ENCODE measurements at regions not wholly inside any gene's neighbourhood (a gene's known extent, or its start where the extent isn't known, plus 50 kb on each side); places are given as distances from the start of the nearest gene placed in this dataset.
"Not testable (repeated sequence)": the region's sequence is repeated elsewhere in the genome, so short reads cannot be mapped to it uniquely, and the experiment has no call there.

GRCh38 chr9:103183701-103184171, 188.6 kb downstream of the CYLC2 start:
- Histone ChIP-seq H3K27ac (no peak overlapping the region), H3K36me3 (replicated peaks) (no peaks in the 10 kb centered on the region), H3K27me3 (replicated peaks) (no peaks in the 10 kb centered on the region), H3K4me3 (ENCODE audit: low read depth, low read length) (no peak overlapping the region)
- in situ Hi-C loops (cut with HindIII; ENCODE audit: low pct_ligation_motif_present, low sequenced_read_pairs) = no loop called here
- no peak for DNase-seq
- no peak for TF ChIP-seq CTCF (IDR thresholded peaks at IDR 0.05; ENCODE audit: low read depth, low read length, missing control alignments)

- no peak for TF ChIP-seq CTCF (IDR thresholded peaks at IDR 0.05; ENCODE audit: low read depth, low read length, missing control alignments)
- Histone ChIP-seq H3K27ac (no peak overlapping the region), H3K36me3 (replicated peaks) (no peaks in the 10 kb centered on the region), H3K27me3 (replicated peaks) (no peaks in the 10 kb centered on the region), H3K4me3 (ENCODE audit: low read depth, low read length) (no peak overlapping the region)
- in situ Hi-C loops (cut with HindIII; ENCODE audit: low pct_ligation_motif_present, low sequenced_read_pairs) = no loop called here
- DNase-seq = no peak
These were observed 191.8 kb downstream of the CYLC2 start for GRCh38 chr9:103186959-103187358.

- Histone ChIP-seq H3K4me3 (ENCODE audit: low read depth, low read length) (no peak overlapping the region), H3K27me3 (replicated peaks) (no peaks in the 10 kb centered on the region), H3K27ac (no peak overlapping the region), H3K36me3 (replicated peaks) (no peaks in the 10 kb centered on the region)
- in situ Hi-C loops (cut with HindIII; ENCODE audit: low pct_ligation_motif_present, low sequenced_read_pairs) = no loop called here
- DNase-seq = no peak
- TF ChIP-seq CTCF (IDR thresholded peaks at IDR 0.05; ENCODE audit: low read depth, low read length, missing control alignments) = no peak
These were observed 193.7 kb downstream of the CYLC2 start for GRCh38 chr9:103188781-103189350.

GRCh38 chr9:103193992-103194391, 198.9 kb downstream of the CYLC2 start:
- no peaks in the 10 kb centered on the region for H3K27me3 ChIP-seq (replicated peaks)
- no peak overlapping the region for H3K4me3 ChIP-seq (ENCODE audit: low read depth, low read length)
- DNase-seq = no peak
- no peak for TF ChIP-seq CTCF (IDR thresholded peaks at IDR 0.05; ENCODE audit: low read depth, low read length, missing control alignments)
- no peaks in the 10 kb centered on the region for H3K36me3 ChIP-seq (replicated peaks)
- in situ Hi-C loops (cut with HindIII; ENCODE audit: low pct_ligation_motif_present, low sequenced_read_pairs) = no loop called here
- no peak overlapping the region for H3K27ac ChIP-seq

GRCh38 chr9:103203172-103203571, 208.0 kb downstream of the CYLC2 start:
- Histone ChIP-seq H3K36me3 (replicated peaks) (no peaks in the 10 kb centered on the region), H3K27ac (no peak overlapping the region), H3K27me3 (replicated peaks) (no peaks in the 10 kb centered on the region), H3K4me3 (ENCODE audit: low read depth, low read length) (no peak overlapping the region)
- in situ Hi-C loops (cut with HindIII; ENCODE audit: low pct_ligation_motif_present, low sequenced_read_pairs) = no loop called here
- no peak for DNase-seq
- TF ChIP-seq CTCF (IDR thresholded peaks at IDR 0.05; ENCODE audit: low read depth, low read length, missing control alignments) = no peak

GRCh38 chr9:103205881-103206585, 210.9 kb downstream of the CYLC2 start:
- DNase-seq; in situ Hi-C loops (cut with HindIII; ENCODE audit: low pct_ligation_motif_present, low sequenced_read_pairs); H3K36me3 ChIP-seq (replicated peaks); H3K27me3 ChIP-seq (replicated peaks); H3K27ac ChIP-seq; H3K4me3 ChIP-seq (ENCODE audit: low read depth, low read length): not testable (repeated sequence)

All from brain microvascular endothelial cell (primary cell).